ENCODE measurements at regions not wholly inside any gene's neighbourhood (a gene's known extent, or its start where the extent isn't known, plus 50 kb on each side); places are given as distances from the start of the nearest gene placed in this dataset.
A peak's percentile ranks its signal among the peaks of the same experiment; 100 is the strongest.

- H3K27ac ChIP-seq, result no peak overlapping the region
- H3K4me1 ChIP-seq, result no peaks in the 10 kb centered on the region
- TF ChIP-seq CTCF (IDR thresholded peaks at IDR 0.05) (no peak), POLR2A (IDR thresholded peaks at IDR 0.05) (no peak)
- H3K36me3 ChIP-seq, result no peaks in the 10 kb centered on the region
- no peak for DNase-seq
- no peak overlapping the region for H3K4me3 ChIP-seq
- WGBS, 2 donors, result 81 to 86% methylated on average over 18 to 22 of the region's 23 CpGs
- intact Hi-C loops (cut with DNase I), result no loop called here
- peaks cover 0 to 6% (median 0%) of the 10 kb centered on the region in 3 donors for H3K9me3 ChIP-seq
- no peaks in the 10 kb centered on the region for H3K27me3 ChIP-seq
Observed at GRCh38 chr22:47457509-47458300, 695.3 kb downstream of the TBC1D22A start.

GRCh38 chr22:47457021-47457420 lies 694.6 kb downstream of the TBC1D22A start:
- no peaks in the 10 kb centered on the region for H3K4me1 ChIP-seq
- no peak overlapping the region for H3K4me3 ChIP-seq
- no peaks in the 10 kb centered on the region for H3K36me3 ChIP-seq
- DNase-seq, result no peak
- intact Hi-C loops (cut with DNase I), result no loop called here
- no peaks in the 10 kb centered on the region for H3K27me3 ChIP-seq
- no peak overlapping the region for H3K27ac ChIP-seq
- TF ChIP-seq POLR2A (IDR thresholded peaks at IDR 0.05), result no peak
- TF ChIP-seq CTCF (IDR thresholded peaks at IDR 0.05), result no peak
- 79% methylated on average over 6 of the region's 14 CpGs; no CpG with 5 or more reads in 1 of the 2 donors for WGBS, 2 donors
- peaks cover 0 to 6% (median 0%) of the 10 kb centered on the region in 3 donors for H3K9me3 ChIP-seq

GRCh38 chr22:47456031-47456430 lies 693.6 kb downstream of the TBC1D22A start:
- Histone ChIP-seq H3K27ac (no peak overlapping the region), H3K36me3 (no peaks in the 10 kb centered on the region), H3K27me3 (no peaks in the 10 kb centered on the region), H3K4me3 (no peak overlapping the region), H3K9me3 (peaks cover 0 to 6% (median 0%) of the 10 kb centered on the region in 3 donors), H3K4me1 (no peaks in the 10 kb centered on the region)
- 80 to 86% methylated on average over 4 to 11 of the region's 11 CpGs for WGBS, 2 donors
- intact Hi-C loops (cut with DNase I), result no loop called here
- TF ChIP-seq CTCF (IDR thresholded peaks at IDR 0.05) (no peak), POLR2A (IDR thresholded peaks at IDR 0.05) (no peak)
- DNase-seq, result no peak

GRCh38 chr22:47453049-47453448 lies 690.6 kb downstream of the TBC1D22A start:
- Histone ChIP-seq H3K27me3 (peaks cover 0 to 6% (median 0%) of the 10 kb centered on the region in 4 donors), H3K4me3 (no peak overlapping the region), H3K27ac (no peak overlapping the region), H3K9me3 (peaks cover 0 to 6% (median 0%) of the 10 kb centered on the region in 3 donors), H3K4me1 (no peaks in the 10 kb centered on the region), H3K36me3 (no peaks in the 10 kb centered on the region)
- no peak for DNase-seq
- intact Hi-C loops (cut with DNase I), result no loop called here
- no peak for TF ChIP-seq POLR2A (IDR thresholded peaks at IDR 0.05)
- TF ChIP-seq CTCF (IDR thresholded peaks at IDR 0.05), result no peak
- WGBS, 2 donors, result 89 to 90% methylated on average over 4 to 6 of the region's 6 CpGs

- Histone ChIP-seq H3K27ac (no peak overlapping the region), H3K4me3 (no peak overlapping the region), H3K4me1 (no peaks in the 10 kb centered on the region), H3K27me3 (peaks cover 0 to 15% (median 0%) of the 10 kb centered on the region in 4 donors), H3K36me3 (no peaks in the 10 kb centered on the region), H3K9me3 (peaks cover 0 to 6% (median 0%) of the 10 kb centered on the region in 3 donors)
- 75 to 94% methylated on average over 1 to 2 of the region's 2 CpGs for WGBS, 2 donors
- no peak for DNase-seq
- TF ChIP-seq CTCF (IDR thresholded peaks at IDR 0.05) (peak in 5 of 6 experiments; percentile 10 to 47 (median 35)), POLR2A (IDR thresholded peaks at IDR 0.05) (no peak)
- intact Hi-C loops (cut with DNase I), result no loop called here
Observed at GRCh38 chr22:47452184-47452583, 689.7 kb downstream of the TBC1D22A start.

Measured in esophagus squamous epithelium (tissue), 5 donors.